Activated T-cell treated with anti-CD3 and anti-CD28 coated beads, Interleukin-2, amount 50 U/mL, for 4 hours (primary cell): ENCODE measurements at regions not wholly inside any gene's neighbourhood (a gene's known extent, or its start where the extent isn't known, plus 50 kb on each side); places are given as distances from the start of the nearest gene placed in this dataset.

Source experiments
- ATAC-seq, 2 donors: fragments of 200-7000 bp; cut with Tn5 transposase; one replicate each; pipeline ENCODE4 v1.10.0; 2021
- DNase-seq: peaks from one replicate; pipeline ENCODE4 v3.0.0-alpha.2; 2020
- H3K27me3 Mint-ChIP-seq: one replicate; pipeline ENCODE4 v1.8.0; 2021; ENCODE audit warnings: low read depth, mixed read lengths
- H3K36me3 Mint-ChIP-seq: one replicate; pipeline ENCODE4 v1.8.0; 2022; ENCODE audit warnings: mixed read lengths; ENCODE audit not compliant: insufficient read depth
- H3K4me1 Mint-ChIP-seq: one replicate; pipeline ENCODE4 v1.8.0; 2021; ENCODE audit warnings: low read depth, mixed read lengths
- H3K4me3 Mint-ChIP-seq: one replicate; pipeline ENCODE4 v1.8.0; 2021; ENCODE audit warnings: mild to moderate bottlenecking, moderate library complexity, mixed read lengths
- H3K9me3 Mint-ChIP-seq: one replicate; pipeline ENCODE4 v1.8.0; 2021; ENCODE audit warnings: mixed read lengths

DNA sequence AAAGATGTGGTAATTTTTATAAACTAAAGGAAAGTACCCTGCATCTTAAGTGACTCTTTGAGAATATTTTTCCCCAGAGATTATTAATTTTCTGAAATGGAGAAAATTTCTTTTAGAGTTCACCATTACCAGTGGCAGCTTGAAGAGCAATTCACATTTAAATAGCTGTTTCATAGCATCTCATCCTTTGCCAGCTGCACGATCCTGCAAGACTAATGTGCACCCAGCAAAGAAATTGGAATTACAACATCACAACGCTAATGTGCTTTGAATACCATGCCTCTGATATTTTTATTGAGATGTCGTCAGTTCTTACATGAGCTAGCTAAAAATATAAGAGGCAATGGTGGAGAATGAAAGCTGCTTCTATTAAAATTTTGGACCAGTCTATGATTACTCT, 423.5 kb downstream of the TAF11L14 start:
- DNase-seq (no peak), ATAC-seq (no peak)
- Mint-ChIP-seq H3K27me3 (no peaks in the 10 kb centered on the region), H3K9me3 (peaks cover 15% of the 10 kb centered on the region), H3K4me1 (no peaks in the 10 kb centered on the region), H3K4me3 (no peak overlapping the region), H3K36me3 (no peaks in the 10 kb centered on the region)

DNA sequence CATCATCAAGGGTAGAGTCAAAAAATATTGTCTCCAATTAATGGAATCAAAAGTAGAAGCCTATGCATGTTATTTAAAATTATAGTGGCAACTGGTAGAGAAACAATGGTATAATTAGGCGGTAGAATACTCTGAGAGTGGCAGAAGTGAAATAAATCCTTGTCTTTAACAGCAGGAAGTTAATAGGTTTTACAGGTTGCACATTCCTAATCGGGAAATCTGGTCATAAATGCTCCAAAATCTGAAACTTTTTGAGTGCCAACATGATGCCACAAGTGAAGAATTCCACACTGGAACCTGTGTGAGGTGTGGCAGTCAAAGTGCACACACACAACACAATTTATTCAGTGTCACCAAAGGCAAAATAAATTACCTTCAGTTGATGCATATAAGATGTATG, 433.4 kb downstream of the TAF11L14 start:
- no peaks in the 10 kb centered on the region for H3K27me3 Mint-ChIP-seq
- H3K4me1 Mint-ChIP-seq, result no peaks in the 10 kb centered on the region
- no peaks in the 10 kb centered on the region for H3K36me3 Mint-ChIP-seq
- H3K4me3 Mint-ChIP-seq, result no peak overlapping the region
- ATAC-seq, result no peak
- no peak for DNase-seq
- peaks cover 10% of the 10 kb centered on the region for H3K9me3 Mint-ChIP-seq

DNA sequence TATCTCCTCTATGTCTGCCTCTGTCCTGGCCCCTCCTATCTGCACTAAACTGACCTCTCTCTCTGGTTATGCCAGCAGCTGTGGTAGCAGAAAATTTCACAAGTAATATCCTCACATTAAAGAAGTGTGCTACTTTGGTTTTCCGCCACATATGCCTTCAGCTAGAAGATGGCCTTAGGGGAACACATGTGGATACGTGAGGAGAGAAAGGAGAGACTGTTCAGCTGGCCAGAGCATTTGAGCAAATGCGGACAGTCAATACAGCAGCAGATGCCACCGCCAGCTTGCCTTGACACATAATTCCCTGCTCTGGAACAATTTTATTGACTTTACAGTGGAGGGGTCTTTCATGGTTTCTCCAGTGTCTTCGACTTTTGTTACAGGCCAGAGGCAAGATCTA, 434.6 kb downstream of the TAF11L14 start:
- ATAC-seq, result no peak
- Mint-ChIP-seq H3K4me1 (no peaks in the 10 kb centered on the region), H3K4me3 (no peak overlapping the region), H3K36me3 (no peaks in the 10 kb centered on the region), H3K9me3 (peaks cover 7% of the 10 kb centered on the region), H3K27me3 (no peaks in the 10 kb centered on the region)
- DNase-seq, result no peak

DNA sequence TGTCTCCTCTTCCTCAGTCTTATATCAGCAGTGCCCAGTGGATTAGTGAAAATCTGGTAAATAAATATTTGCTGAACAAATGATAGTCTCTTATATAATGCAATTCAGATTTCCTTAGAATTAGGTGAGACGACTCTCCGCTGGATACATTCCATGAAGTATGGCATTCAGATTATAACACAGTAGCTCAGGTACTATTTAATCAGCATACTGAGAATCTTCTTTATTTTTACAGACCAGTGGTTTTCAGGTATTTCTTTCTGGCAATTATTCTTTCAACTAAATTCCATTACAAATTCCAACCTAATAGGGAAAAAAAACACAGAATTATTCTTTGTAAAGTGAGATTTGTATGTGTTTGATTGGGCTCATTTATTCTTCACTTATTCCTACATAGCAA, 435.5 kb downstream of the TAF11L14 start:
- no peaks in the 10 kb centered on the region for H3K27me3 Mint-ChIP-seq
- H3K9me3 Mint-ChIP-seq, result peaks cover 5% of the 10 kb centered on the region
- no peaks in the 10 kb centered on the region for H3K4me1 Mint-ChIP-seq
- DNase-seq (no peak), ATAC-seq (no peak)
- H3K36me3 Mint-ChIP-seq, result no peaks in the 10 kb centered on the region
- no peak overlapping the region for H3K4me3 Mint-ChIP-seq

DNA sequence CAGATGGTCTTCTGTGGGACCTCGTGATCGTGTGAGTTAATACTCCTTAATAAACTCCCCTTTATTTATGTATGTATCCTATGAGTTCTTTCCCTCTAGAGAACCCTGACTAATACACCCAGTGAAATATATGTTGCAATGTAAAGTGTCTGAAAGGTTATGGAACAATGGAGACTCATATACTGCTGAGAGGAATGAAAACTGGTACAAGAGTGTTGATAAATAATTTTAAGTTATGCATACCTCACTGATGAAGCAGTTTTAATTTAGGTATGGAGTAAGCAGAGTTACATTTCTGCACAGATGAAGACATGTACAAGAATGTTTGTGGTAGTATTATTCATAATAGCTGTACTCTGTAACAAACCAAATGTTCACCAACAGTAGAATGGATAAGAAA, 438.3 kb downstream of the TAF11L14 start:
- no peaks in the 10 kb centered on the region for H3K36me3 Mint-ChIP-seq
- H3K27me3 Mint-ChIP-seq, result no peaks in the 10 kb centered on the region
- no peaks in the 10 kb centered on the region for H3K4me1 Mint-ChIP-seq
- no peak for DNase-seq
- H3K4me3 Mint-ChIP-seq, result no peak overlapping the region
- H3K9me3 Mint-ChIP-seq, result peaks cover 15% of the 10 kb centered on the region
- ATAC-seq, result no peak

DNA sequence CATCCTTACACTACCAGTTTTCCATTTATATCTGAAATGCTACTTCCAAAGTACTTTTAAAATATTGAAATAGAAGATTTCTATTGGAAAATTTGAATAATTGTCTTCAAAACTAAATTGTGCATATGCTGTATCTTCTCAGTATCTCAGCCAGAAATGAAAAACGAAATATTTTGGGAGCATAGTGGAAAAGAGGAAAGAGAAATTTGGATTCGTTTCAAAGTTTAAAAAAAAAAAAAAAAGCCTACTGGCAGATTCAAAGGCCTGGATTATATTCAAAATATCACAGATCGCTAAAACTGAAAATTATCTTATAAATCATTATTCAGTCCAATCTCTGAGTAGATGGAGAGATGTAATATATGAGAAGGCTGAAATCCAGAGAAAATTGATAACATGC, 440.7 kb downstream of the TAF11L14 start:
- H3K4me1 Mint-ChIP-seq, result no peaks in the 10 kb centered on the region
- H3K27me3 Mint-ChIP-seq, result no peaks in the 10 kb centered on the region
- H3K9me3 Mint-ChIP-seq, result peaks cover 15% of the 10 kb centered on the region
- no peak for DNase-seq
- no peak for ATAC-seq
- no peak overlapping the region for H3K4me3 Mint-ChIP-seq
- no peaks in the 10 kb centered on the region for H3K36me3 Mint-ChIP-seq

DNA sequence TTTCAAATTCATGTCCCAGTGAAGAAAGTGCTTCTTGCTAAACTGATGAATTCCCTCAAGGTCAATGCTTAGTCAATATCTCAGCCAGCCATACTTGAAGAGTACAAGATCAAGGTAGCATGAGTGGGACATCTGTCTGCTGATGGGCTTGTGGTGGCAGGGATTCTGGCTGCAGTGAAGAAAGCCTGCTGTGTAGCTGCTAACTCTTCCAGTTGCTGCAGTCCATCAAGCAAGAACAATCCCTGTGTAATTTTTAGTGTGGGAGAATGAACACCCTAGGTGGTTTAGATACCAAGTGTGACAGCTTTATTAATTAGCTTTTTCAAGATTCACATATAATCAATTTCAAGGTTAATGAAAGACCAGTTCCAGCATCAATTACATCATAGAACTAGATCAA, 443.9 kb downstream of the TAF11L14 start:
- Mint-ChIP-seq H3K9me3 (peaks cover 17% of the 10 kb centered on the region), H3K4me1 (no peaks in the 10 kb centered on the region), H3K36me3 (no peaks in the 10 kb centered on the region), H3K27me3 (no peaks in the 10 kb centered on the region), H3K4me3 (no peak overlapping the region)
- DNase-seq (no peak), ATAC-seq (no peak)

DNA sequence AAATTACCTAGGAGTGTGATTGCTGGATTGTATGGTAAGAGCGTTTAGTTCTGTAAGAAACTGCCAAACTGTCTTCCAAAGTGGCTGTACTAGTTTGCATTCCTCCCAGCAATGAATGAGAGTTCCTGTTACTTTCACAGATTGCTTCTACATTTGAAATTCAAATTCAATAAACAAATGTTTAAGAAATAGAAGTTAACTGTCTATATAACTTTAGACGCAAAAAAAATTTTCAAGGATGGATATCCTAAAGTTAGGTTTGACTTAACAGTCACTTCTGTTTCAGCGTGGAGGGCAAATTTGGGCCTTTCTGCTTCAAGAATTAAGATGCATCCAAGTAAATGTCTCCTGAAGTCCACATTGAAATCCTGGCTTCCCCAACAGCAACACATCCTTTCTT, 445.6 kb downstream of the TAF11L14 start:
- Mint-ChIP-seq H3K4me1 (no peaks in the 10 kb centered on the region), H3K4me3 (no peak overlapping the region)
- no peak for ATAC-seq

DNA sequence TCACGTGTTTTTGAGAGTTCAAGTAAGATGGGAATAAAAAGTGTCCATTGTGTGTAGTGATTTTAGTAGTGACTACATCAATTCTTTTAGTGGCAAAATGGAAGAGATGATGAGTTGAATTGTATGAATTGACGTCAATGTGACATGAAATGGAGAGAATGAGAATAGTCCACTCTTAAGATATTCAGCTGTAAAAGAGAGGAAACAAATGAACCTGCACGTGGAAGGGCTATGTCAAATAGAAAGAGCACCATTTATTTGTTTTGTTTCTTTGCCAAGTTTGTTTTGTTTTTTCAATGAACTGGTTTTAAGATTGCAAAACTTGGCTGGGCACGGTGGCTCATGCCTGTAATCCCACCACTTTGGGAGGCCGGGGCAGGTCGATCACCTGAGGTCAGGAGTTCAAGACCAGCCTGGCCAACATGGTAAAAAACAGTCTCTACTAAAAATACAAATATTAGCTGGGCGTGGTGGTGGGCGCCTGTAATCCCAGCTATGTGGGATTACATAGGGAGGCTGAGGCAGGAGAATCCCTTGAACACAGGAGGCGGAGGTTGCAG, 453.8 kb downstream of the TAF11L14 start:
- no peaks in the 10 kb centered on the region for H3K27me3 Mint-ChIP-seq
- H3K4me1 Mint-ChIP-seq, result no peaks in the 10 kb centered on the region
- peaks cover 4% of the 10 kb centered on the region for H3K9me3 Mint-ChIP-seq
- ATAC-seq (no peak), DNase-seq (no peak)
- no peaks in the 10 kb centered on the region for H3K36me3 Mint-ChIP-seq
- no peak overlapping the region for H3K4me3 Mint-ChIP-seq

More for the DNA sequence above, 445.6 kb downstream of the TAF11L14 start:
- peaks cover 17% of the 10 kb centered on the region for H3K9me3 Mint-ChIP-seq
- H3K36me3 Mint-ChIP-seq, result no peaks in the 10 kb centered on the region
- no peaks in the 10 kb centered on the region for H3K27me3 Mint-ChIP-seq
- no peak for DNase-seq

DNA sequence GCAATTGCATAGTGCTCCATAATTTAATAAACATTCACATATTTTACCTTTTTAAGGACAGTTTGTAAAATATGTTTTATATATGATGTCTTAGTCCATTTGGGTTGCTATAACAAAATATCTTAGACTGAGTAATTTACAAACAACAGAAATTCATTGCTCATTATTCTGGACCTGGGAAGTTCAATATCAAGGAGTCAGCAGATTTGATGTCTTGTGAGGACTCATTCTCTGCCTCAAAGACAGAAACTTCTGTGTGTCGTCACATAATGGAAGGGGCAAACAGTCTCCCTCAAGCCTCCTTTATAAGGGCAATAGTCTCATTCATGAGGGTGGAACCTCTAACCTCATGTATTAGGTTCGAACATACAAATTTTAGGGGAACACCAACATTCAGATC, 455.9 kb downstream of the TAF11L14 start:
- ATAC-seq (no peak), DNase-seq (no peak)
- no peaks in the 10 kb centered on the region for H3K4me1 Mint-ChIP-seq
- H3K9me3 Mint-ChIP-seq, result peaks cover 4% of the 10 kb centered on the region
- no peak overlapping the region for H3K4me3 Mint-ChIP-seq
- H3K36me3 Mint-ChIP-seq, result no peaks in the 10 kb centered on the region
- no peaks in the 10 kb centered on the region for H3K27me3 Mint-ChIP-seq

DNA sequence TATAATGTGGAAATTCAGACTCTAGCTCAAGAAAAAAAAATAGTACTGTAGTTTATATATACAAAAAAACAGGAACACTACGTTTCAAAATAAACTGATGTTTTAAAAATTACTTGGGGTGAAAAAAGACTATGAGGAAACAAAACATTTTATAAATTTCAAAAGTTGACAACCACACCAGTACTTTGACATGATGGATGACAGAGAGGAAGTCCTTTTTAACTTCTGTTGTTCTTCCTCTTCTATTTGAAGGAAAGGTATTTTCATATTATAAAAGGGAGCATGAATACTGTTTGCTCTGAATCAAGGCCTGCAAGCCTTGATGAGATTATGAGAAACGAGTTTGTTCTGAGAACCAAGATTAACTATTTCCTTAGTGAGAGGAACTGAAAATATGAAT, 456.9 kb downstream of the TAF11L14 start:
- Mint-ChIP-seq H3K36me3 (no peaks in the 10 kb centered on the region), H3K4me3 (no peak overlapping the region), H3K27me3 (no peaks in the 10 kb centered on the region), H3K4me1 (no peaks in the 10 kb centered on the region), H3K9me3 (peaks cover 4% of the 10 kb centered on the region)
- DNase-seq (no peak), ATAC-seq (no peak)

DNA sequence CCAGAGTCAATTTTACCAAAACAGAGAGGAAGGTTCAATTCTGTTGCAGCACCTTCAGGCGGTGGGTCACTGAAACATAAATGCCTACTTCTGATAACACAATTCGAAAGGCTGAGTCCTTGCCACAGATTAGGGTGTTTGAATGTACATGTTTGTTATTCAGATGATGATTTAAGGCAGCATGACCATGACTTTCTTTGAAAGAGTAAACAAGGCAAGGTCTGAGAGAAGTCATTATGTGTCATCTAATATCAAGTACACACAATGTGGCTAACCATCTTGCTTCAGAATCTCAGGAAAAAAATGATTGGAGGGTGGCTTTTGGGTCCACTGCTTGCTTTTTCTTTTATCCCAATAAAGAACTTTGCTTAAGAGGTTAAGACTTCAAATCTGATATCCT, 457.5 kb downstream of the TAF11L14 start:
- no peaks in the 10 kb centered on the region for H3K36me3 Mint-ChIP-seq
- ATAC-seq (no peak), DNase-seq (no peak)
- H3K27me3 Mint-ChIP-seq, result no peaks in the 10 kb centered on the region
- no peaks in the 10 kb centered on the region for H3K4me1 Mint-ChIP-seq
- peaks cover 4% of the 10 kb centered on the region for H3K9me3 Mint-ChIP-seq
- H3K4me3 Mint-ChIP-seq, result no peak overlapping the region

DNA sequence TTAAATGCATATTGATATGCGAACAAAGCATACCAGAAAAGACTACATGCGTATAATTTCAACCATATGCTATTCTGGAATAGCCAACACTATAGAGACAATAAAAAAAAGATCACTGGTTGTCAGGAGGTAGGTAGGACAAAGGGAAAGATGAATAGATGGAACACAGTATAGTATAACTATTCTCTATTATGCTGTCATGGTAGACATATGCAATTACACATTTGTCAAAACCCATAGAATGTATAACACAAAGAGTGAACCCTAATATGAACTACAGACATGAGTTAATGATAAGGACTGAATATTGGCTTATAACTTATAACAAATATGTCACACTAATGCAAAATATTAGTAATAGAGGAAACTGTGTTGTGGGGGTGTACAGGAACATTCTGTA, 460.8 kb downstream of the TAF11L14 start:
- peaks cover 2% of the 10 kb centered on the region for H3K9me3 Mint-ChIP-seq
- no peaks in the 10 kb centered on the region for H3K27me3 Mint-ChIP-seq
- H3K4me3 Mint-ChIP-seq, result no peak overlapping the region
- no peak for DNase-seq
- ATAC-seq, result no peak
- H3K4me1 Mint-ChIP-seq, result no peaks in the 10 kb centered on the region
- no peaks in the 10 kb centered on the region for H3K36me3 Mint-ChIP-seq

DNA sequence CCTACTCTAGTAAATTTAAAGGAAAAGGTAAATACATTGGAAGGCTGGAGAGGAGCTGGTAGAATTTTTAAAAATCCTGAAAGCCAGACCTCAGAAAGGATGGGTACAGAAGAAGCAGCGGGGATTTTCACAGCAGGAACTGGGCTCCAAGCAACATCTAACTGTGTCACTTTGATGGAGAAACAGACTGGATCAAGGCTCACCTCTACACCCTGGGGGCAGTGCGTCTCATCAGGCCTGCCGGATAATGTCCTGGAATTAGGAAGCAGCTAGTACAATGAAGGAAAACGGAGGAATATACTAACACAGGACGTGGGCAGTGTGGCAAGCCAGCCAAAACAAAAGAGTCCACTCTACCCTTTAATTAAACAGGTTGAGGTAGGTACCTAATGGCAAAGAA, 463.6 kb downstream of the TAF11L14 start:
- H3K4me1 Mint-ChIP-seq, result no peaks in the 10 kb centered on the region

DNA sequence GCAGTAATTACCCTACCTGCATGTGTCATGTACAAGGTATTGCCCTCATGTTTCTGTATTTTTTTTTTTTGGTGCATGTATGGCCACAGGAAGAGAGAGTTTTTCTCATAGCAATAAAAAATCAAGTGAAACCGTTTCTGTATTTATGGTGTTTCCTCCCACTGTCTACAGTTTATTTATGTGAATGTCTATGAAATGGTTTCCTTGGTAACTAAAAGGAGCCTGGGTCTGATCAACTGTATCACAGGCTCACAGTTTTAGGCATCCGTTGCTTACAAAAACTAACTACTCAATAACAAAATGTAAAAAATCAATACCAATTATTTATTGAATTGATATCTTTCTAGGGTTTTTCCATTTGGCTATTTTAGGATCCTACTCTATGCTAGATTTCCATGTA, 464.4 kb downstream of the TAF11L14 start:
- no peak for DNase-seq
- Mint-ChIP-seq H3K4me1 (no peaks in the 10 kb centered on the region), H3K9me3 (peaks cover 4% of the 10 kb centered on the region), H3K27me3 (no peaks in the 10 kb centered on the region), H3K4me3 (no peak overlapping the region), H3K36me3 (no peaks in the 10 kb centered on the region)
- ATAC-seq, result no peak

More for the DNA sequence above, 463.6 kb downstream of the TAF11L14 start:
- H3K9me3 Mint-ChIP-seq, result peaks cover 4% of the 10 kb centered on the region
- ATAC-seq, result no peak
- no peak overlapping the region for H3K4me3 Mint-ChIP-seq
- no peak for DNase-seq
- H3K36me3 Mint-ChIP-seq, result no peaks in the 10 kb centered on the region
- H3K27me3 Mint-ChIP-seq, result no peaks in the 10 kb centered on the region

DNA sequence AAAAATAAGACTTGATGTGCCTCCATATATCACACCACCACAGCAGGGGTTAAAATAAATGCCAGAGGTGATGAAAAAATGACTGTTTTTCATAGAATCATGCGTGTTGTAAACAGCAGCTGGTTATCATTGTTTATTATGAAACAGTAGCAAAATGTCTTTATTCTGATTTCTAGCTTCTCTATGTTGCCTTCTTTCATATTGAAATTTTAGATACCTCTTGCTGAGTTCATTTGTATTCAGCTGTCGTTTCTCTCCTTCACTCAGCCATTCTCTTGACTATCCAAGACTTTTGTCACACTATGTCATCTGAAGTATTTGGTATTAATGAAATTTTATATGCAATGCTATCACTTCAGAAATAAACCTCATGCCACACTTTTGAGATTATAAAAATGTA, 465.0 kb downstream of the TAF11L14 start:
- peaks cover 4% of the 10 kb centered on the region for H3K9me3 Mint-ChIP-seq
- H3K36me3 Mint-ChIP-seq, result no peaks in the 10 kb centered on the region
- H3K4me3 Mint-ChIP-seq, result no peak overlapping the region
- no peaks in the 10 kb centered on the region for H3K27me3 Mint-ChIP-seq
- no peaks in the 10 kb centered on the region for H3K4me1 Mint-ChIP-seq
- DNase-seq (no peak), ATAC-seq (no peak)
